Renal cortical epithelial cell (primary cell): ENCODE measurements at regions not wholly inside any gene's neighbourhood (a gene's known extent, or its start where the extent isn't known, plus 50 kb on each side); places are given as distances from the start of the nearest gene placed in this dataset.
"Not testable (repeated sequence)": the region's sequence is repeated elsewhere in the genome, so short reads cannot be mapped to it uniquely, and the experiment has no call there.

Experiments used
- DNase-seq: peaks from one replicate; pipeline ENCODE4 v3.0.0-alpha.2; 2011; ENCODE audit warnings: low read depth

DNA sequence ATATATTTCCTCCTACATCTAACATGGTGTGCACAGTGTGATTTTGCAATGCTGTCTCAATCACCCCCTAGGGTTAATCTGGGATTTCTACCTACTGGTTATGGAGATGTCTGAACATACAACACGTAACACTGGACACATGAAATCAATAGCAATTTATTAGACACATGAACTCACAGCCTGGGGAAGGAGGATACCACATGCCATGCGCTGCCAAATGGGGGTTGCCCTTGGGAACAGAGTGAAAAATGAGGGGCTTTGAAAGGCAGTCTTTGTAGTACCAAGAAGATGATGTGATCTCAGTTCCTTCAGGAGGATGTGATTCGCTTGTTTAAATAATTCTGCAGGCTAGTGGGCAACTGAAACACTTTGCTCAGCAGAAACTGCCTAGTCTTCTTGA, 253.6 kb upstream of the LRRC4C start:
- no peak for DNase-seq

- DNase-seq = peak; percentile 0
These were observed 254.6 kb upstream of the LRRC4C start for GRCh38 chr11:41714101-41714500.

DNA sequence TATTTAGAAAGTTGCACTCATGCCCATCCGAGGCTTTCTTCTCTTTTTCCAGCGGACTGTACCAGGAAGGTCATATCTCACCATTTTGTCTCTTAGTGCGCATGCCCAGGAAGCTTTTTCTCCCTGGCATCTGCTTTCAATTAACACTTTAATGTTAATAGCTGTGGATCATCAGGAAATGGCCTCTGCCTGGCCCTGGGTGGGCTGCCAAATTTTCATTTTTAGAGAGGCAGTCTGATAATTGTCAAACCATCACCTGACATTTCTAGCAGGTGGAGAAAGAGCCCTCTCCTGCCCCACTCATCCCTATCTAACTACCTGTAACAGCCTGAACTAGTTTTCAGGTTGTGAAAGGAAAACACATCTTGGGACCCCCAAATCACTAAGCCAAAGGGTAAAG, 257.4 kb upstream of the LRRC4C start:
- no peak for DNase-seq

DNA sequence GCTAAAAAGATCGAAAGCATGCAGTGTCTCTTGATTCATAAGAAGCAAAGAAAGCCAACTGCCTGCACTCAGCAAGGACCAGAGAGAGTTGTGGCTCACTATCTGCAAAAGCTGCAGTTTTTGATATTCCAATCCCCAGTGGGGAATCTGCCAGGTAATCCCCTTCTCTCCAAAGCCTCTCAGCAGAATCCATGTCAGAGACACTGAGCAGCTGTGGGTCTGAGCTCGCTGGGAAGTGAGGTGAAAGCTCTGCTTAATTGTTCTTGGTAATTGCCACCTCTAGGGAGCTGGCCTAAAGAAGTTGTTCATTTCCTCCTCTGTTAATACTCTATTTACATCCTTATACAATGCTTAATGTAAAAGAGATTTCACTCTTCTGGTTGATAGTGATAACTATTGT, 261.3 kb upstream of the LRRC4C start:
- DNase-seq = no peak

- DNase-seq = not testable (repeated sequence)
These were observed 268.7 kb upstream of the LRRC4C start for GRCh38 chr11:41728161-41728560.

DNA sequence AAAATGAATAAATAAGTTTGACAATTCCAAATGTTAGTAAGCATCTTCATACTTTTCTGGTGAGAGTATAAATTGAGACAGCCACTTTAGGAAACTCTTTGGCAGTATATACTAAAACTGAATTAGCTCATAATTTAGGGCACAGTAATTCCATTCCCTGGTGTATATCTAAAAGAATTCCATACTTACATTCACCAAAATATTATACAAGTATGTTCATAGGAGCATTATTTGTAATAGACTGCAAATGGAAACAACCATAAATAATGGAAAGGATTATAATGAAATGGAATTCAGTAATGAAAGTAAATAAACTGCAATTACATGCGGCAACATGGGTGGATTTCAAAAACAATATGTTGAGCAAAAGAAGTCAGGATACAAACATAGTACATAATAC, 315.8 kb upstream of the LRRC4C start:
- no peak for DNase-seq

- no peak for DNase-seq
These were observed 320.0 kb upstream of the LRRC4C start for GRCh38 chr11:41779401-41779960.

DNA sequence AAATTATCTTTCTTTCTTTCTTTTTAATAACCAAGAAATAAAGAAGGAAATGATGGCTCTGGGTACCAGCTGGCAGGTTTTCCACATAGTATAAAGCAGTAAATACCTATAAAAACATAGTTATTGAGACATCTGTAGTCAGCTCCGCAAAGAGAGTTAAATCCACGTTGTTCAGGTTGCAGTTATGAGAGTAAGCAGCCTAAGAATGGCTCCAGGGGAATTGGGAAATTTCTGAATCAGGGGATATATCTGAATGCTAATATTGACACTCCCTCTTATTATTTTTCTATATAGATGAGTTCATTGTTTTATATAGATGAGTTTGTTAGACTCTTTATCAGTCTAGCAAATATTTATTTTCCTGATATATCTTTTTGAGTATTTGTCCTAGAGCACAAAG, 322.0 kb upstream of the LRRC4C start:
- DNase-seq = no peak

- peak; percentile 86 for DNase-seq
These were observed 325.3 kb upstream of the LRRC4C start for GRCh38 chr11:41784513-41785335.

DNA sequence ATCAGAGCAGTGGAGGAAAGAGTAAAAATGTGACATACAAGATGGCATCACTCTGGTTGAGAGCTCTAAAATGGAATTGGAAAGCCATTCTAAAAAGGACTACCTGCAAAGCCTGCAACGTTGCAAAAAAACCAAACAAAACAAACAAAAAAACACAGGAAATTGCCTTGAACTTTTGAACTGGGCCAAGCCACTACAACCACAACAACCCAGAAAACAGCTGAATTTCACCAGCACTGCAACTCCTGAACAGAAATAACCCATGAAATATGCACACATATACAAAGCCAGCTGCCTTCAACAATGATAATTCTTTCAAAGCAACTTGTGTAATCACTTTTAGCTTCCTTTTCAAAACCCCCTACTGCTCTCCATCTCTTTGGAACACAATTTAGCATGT, 326.6 kb upstream of the LRRC4C start:
- peak; percentile 54 for DNase-seq

DNA sequence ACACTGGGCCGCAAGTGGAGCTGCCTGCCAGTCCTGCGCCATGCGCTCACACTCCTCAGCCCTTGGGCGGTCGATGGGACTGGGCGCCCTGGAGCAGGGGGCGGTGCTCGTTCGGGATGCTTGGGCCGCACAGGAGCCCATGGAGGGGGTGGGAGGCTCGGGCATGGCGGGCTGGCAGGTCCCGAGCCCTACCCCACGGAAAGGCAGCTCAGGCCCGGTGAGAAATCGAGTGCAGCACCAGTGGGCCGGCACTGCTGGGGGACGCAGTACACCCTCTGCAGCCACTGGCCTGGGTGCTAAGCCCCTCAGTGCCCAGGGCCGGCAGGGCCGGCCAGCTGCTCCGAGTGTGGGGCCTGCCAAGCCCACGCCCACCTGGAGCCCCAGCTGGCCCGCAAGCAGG, 328.7 kb upstream of the LRRC4C start:
- no peak for DNase-seq

- DNase-seq = no peak
These were observed 329.9 kb upstream of the LRRC4C start for GRCh38 chr11:41789376-41789775.

DNA sequence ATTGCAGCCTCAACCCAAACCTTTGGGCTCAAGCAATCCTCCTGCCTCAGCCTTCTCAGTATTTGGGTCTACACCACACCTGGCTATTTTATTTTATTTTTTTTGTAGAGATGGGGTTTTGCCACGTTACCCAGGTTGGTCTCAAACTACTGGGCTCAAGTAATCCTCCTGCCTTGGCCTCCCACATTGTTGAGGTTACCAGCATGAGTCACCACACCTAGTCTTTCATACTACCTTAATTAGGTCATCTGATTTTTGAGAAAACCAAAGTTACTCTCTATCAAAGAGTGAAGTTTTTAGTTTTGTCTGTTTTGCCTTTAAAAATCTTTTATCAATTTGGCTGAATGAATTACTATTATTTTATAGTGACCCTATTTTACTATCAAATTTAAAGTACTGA, 335.6 kb upstream of the LRRC4C start:
- no peak for DNase-seq

GRCh38 chr11:41799754-41800153, 340.3 kb upstream of the LRRC4C start:
- no peak for DNase-seq

DNA sequence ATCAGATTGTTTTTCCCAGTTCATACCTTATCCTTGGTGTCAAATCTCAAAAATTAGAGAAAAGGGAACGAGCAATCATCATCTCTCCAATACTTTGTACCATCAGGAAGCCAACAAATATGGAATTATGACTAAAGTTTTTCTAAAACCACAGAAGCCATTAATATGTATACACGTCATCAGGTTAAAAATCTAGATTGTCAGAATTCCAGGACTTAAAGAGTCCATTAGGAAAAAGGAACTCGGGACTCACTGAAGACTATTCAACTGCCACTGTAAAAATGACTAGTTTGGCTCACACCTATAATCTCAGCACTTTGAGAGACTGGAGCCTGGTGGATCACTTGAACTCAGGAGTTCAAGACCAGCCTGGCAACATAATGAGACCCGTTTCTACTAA, 344.4 kb upstream of the LRRC4C start:
- no peak for DNase-seq

DNA sequence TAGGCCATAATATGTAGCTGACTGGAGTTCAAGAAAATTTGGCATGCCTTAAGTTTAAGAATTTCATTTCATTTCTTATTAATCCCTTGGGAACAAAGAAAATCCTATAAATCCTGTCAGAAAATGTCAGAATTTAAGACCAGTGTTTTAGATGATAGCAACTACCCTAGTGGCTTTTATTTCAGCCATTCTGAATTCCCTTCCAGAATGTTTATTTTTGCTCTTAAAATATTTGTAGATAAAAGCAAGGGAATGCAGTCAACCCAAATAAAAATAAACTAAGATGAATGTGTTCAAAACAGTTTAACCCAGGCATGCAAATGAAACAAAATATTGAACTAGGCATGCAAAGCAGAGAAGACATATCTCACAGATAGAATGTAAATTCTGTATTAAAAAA, 356.9 kb upstream of the LRRC4C start:
- DNase-seq = no peak

DNA sequence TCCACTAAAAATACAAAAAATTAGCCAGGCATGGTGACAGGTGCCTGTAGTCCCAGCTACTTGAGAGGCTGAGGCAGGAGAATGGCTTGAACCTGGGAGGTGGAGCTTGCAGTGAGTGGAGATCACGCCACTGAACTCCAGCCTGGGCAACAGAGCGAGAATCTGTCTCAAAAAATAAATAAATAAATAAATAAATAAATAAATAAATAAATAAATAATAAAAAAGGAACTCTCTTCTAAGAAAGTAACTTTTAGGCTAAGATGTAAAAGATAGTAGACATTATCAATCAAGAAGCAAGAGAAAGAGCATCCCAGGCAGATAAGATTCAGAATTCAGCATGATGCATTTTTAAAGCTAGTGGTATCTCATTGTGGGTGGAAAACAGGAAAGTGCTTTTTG, 364.8 kb upstream of the LRRC4C start:
- DNase-seq = not testable (repeated sequence)

DNA sequence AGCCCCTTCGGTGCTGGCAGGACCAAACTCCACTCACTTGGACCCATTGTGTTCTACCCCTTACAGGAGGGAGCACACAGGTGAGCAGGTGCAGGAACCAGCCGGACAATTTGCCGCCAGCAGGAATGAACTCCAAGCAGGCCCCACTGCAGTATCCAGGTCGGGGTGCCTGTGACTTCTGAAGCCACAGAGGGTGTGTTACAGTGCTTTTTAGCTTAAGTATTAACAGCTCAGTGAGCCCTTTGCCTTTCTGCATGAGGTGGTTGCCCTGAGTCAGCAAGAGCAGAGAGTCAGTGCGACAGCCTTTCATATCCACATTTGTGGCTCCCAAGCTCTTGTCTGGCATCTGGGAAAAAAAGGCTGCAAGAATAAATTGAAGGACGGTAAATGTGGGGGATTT, 366.6 kb upstream of the LRRC4C start:
- DNase-seq = peak; percentile 12

DNA sequence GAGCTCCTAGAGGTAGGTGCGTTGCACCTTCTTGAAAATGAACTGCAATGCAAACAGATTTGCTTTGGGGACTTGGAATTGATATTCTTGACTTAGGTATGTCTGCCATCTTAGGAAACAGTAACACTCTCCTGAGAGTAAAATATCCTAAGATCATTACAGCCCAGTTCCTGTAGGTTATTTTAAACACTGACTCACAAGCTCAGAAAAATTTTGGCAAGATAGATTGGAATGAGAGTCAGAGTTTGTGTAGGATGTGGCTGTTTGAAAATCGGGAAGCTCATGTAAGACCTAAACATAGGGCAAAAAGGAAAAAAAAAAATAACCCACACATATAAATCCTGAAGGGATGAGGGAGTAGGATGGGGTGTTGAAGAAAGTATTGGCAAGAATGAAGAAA, 377.0 kb upstream of the LRRC4C start:
- no peak for DNase-seq

DNA sequence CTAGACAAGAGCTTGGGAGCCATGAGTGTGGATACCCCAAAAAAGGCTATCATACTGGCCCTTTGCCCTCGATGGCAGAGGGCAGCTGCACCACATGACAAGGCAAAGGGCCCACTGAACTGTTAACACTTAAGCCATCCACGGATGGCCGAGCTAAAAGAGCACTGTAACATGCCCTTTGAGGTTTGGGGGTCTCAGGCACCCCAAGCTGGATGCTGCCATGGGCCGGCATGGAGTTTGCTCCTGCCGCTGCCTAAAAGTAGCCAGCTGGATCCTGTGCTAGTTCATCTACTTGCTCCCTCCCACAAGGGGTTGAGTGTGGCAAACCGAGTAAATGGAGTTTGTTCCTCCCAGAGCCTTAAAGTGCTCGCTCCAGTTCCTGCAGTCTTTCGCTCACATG, 383.2 kb upstream of the LRRC4C start:
- DNase-seq = no peak

- no peak for DNase-seq
These were observed 385.6 kb upstream of the LRRC4C start for GRCh38 chr11:41845066-41845465.

DNA sequence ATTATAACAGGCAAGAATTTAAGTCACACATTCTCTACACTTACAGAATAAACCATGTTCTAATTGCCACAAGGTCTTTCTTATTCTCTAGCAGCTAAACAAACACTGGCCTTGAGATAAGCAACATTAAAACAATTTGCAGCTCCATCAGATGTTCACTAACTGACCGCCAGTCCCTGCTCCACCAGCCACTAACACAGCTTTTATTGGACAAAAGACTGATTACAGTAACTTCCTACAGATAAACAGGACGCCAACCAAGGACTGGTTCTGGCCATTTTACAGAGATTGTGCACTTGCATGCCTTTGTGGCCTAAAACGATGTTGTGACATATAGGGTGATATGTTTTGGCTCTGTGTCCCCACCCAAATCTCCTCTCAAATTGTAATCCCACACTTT, 388.9 kb upstream of the LRRC4C start:
- DNase-seq = no peak

GRCh38 chr11:41849250-41849649, 389.8 kb upstream of the LRRC4C start:
- no peak for DNase-seq

DNA sequence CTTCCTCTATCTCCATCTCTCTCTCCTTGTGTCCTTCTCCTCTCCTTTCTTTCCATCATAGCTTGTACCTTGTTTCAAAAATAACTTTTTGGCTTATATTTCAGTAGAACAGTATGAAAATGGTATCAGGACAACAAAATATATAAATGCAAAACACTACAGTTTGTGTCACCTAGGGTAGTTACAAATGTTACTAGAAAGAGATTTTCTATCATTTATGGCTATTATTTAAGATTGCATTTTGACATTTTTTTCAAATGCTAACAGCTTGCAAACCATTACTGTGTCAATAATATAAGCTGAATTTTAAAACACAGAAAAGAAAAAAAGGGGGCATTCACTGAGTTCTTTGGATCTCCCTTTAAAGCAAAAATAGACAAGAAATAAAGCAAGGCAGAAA, 392.3 kb upstream of the LRRC4C start:
- DNase-seq = no peak
